ENCODE measurements at regions not wholly inside any gene's neighbourhood (a gene's known extent, or its start where the extent isn't known, plus 50 kb on each side); places are given as distances from the start of the nearest gene placed in this dataset.

- no peak for TF ChIP-seq CTCF (IDR thresholded peaks at IDR 0.05; ENCODE audit: low read depth, low read length, missing control alignments)
- Histone ChIP-seq H3K27ac (no peak overlapping the region), H3K36me3 (replicated peaks) (no peaks in the 10 kb centered on the region), H3K4me3 (ENCODE audit: low read depth, low read length) (no peak overlapping the region), H3K27me3 (replicated peaks) (no peaks in the 10 kb centered on the region)
- in situ Hi-C loops (cut with HindIII; ENCODE audit: low pct_ligation_motif_present, low sequenced_read_pairs) = no loop called here
- no peak for DNase-seq
These were observed 508.2 kb downstream of the CDK5RAP2 start for GRCh38 chr9:120071760-120072159.

GRCh38 chr9:120066315-120066714 lies 513.7 kb downstream of the CDK5RAP2 start:
- in situ Hi-C loops (cut with HindIII; ENCODE audit: low pct_ligation_motif_present, low sequenced_read_pairs) = no loop called here
- Histone ChIP-seq H3K36me3 (replicated peaks) (no peaks in the 10 kb centered on the region), H3K4me3 (ENCODE audit: low read depth, low read length) (no peak overlapping the region), H3K27me3 (replicated peaks) (no peaks in the 10 kb centered on the region), H3K27ac (no peak overlapping the region)
- DNase-seq = no peak
- no peak for TF ChIP-seq CTCF (IDR thresholded peaks at IDR 0.05; ENCODE audit: low read depth, low read length, missing control alignments)

GRCh38 chr9:120065151-120065550 lies 514.8 kb downstream of the CDK5RAP2 start:
- Histone ChIP-seq H3K4me3 (ENCODE audit: low read depth, low read length) (no peak overlapping the region), H3K36me3 (replicated peaks) (no peaks in the 10 kb centered on the region), H3K27me3 (replicated peaks) (no peaks in the 10 kb centered on the region), H3K27ac (no peak overlapping the region)
- in situ Hi-C loops (cut with HindIII; ENCODE audit: low pct_ligation_motif_present, low sequenced_read_pairs) = no loop called here
- TF ChIP-seq CTCF (IDR thresholded peaks at IDR 0.05; ENCODE audit: low read depth, low read length, missing control alignments) = no peak
- no peak for DNase-seq

- in situ Hi-C loops (cut with HindIII; ENCODE audit: low pct_ligation_motif_present, low sequenced_read_pairs) = no loop called here
- H3K27ac ChIP-seq = no peak overlapping the region
- no peaks in the 10 kb centered on the region for H3K27me3 ChIP-seq (replicated peaks)
- no peak for TF ChIP-seq CTCF (IDR thresholded peaks at IDR 0.05; ENCODE audit: low read depth, low read length, missing control alignments)
- DNase-seq = no peak
- no peak overlapping the region for H3K4me3 ChIP-seq (ENCODE audit: low read depth, low read length)
- no peaks in the 10 kb centered on the region for H3K36me3 ChIP-seq (replicated peaks)
These were observed 535.0 kb downstream of the CDK5RAP2 start for GRCh38 chr9:120045011-120045410.

GRCh38 chr9:120043448-120043847 lies 536.5 kb downstream of the CDK5RAP2 start:
- TF ChIP-seq CTCF (IDR thresholded peaks at IDR 0.05; ENCODE audit: low read depth, low read length, missing control alignments) = no peak
- in situ Hi-C loops (cut with HindIII; ENCODE audit: low pct_ligation_motif_present, low sequenced_read_pairs) = no loop called here
- H3K27ac ChIP-seq = no peak overlapping the region

GRCh38 chr9:120040896-120041295 lies 539.1 kb downstream of the CDK5RAP2 start:
- no peak for TF ChIP-seq CTCF (IDR thresholded peaks at IDR 0.05; ENCODE audit: low read depth, low read length, missing control alignments)
- no peaks in the 10 kb centered on the region for H3K27me3 ChIP-seq (replicated peaks)
- no peaks in the 10 kb centered on the region for H3K36me3 ChIP-seq (replicated peaks)
- H3K27ac ChIP-seq = no peak overlapping the region
- in situ Hi-C loops (cut with HindIII; ENCODE audit: low pct_ligation_motif_present, low sequenced_read_pairs) = no loop called here
- no peak for DNase-seq
- H3K4me3 ChIP-seq (ENCODE audit: low read depth, low read length) = no peak overlapping the region

More at GRCh38 chr9:120043448-120043847, 536.5 kb downstream of the CDK5RAP2 start:
- no peak for DNase-seq
- Histone ChIP-seq H3K27me3 (replicated peaks) (no peaks in the 10 kb centered on the region), H3K36me3 (replicated peaks) (no peaks in the 10 kb centered on the region), H3K4me3 (ENCODE audit: low read depth, low read length) (no peak overlapping the region)

Data from brain microvascular endothelial cell (primary cell).